Gastroesophageal sphincter (tissue), 3 donors: ENCODE measurements at regions not wholly inside any gene's neighbourhood (a gene's known extent, or its start where the extent isn't known, plus 50 kb on each side); places are given as distances from the start of the nearest gene placed in this dataset.

ENCODE experiments used
- CTCF ChIP-seq, 4 experiments: fragments of 200-600 bp in 2 of 4; fragments of 450-650 bp in 2 of 4; sonication (generic) in 1 of 4; IDR thresholded peaks; one replicate each; pipeline ENCODE4 v1.5.1; 2017 to 2019; ENCODE audit warnings: antibody characterized with exemption in 4 of 4, mild to moderate bottlenecking in 2 of 4, moderate library complexity in 2 of 4
- POLR2A ChIP-seq, 2 donors: fragments of 450-650 bp; IDR thresholded peaks; one replicate each; pipeline ENCODE4 v1.6.1; 2017; ENCODE audit warnings: antibody characterized with exemption in 2 of 2, mild to moderate bottlenecking in 2 of 2, moderate library complexity in 1 of 2

GRCh38 chr15:70526974-70527325 is 236.4 kb downstream of the UACA start:
- TF ChIP-seq POLR2A (IDR thresholded peaks at IDR 0.05) (no peak), CTCF (IDR thresholded peaks at IDR 0.05) (no peak)
